Heart left ventricle (tissue), 16 donors: ENCODE measurements at regions not wholly inside any gene's neighbourhood (a gene's known extent, or its start where the extent isn't known, plus 50 kb on each side); places are given as distances from the start of the nearest gene placed in this dataset.

Source experiments
- ATAC-seq, 4 donors: fragments of 200-7000 bp; cut with Tn5 transposase; one replicate each; pipeline ENCODE4 v1.9.1; 2020 to 2022; ENCODE audit warnings: moderate library complexity in 4 of 4, mild to moderate bottlenecking in 3 of 4, moderate number of reproducible peaks in 1 of 4
- DNase-seq, 5 donors: peaks; one replicate each; pipeline ENCODE4 v3.0.0-alpha.2; 2020
- H3K27ac ChIP-seq, 12 donors: fragments of 200-600 bp; sonication (generic) in 4 of 12; one replicate each; pipeline versions ENCODE4 v1.5.0 to v1.8.0; 2016 to 2022; ENCODE audit warnings: mild to moderate bottlenecking in 2 of 12
- H3K27me3 ChIP-seq, 9 donors: fragments of 200-600 bp; sonication (generic) in 2 of 9; one replicate each; pipeline versions ENCODE4 v1.5.1 to v1.8.0; 2016 to 2022; ENCODE audit warnings: mild to moderate bottlenecking in 3 of 9
- H3K36me3 ChIP-seq, 9 donors: fragments of 200-600 bp; sonication (generic) in 2 of 9; one replicate each; pipeline versions ENCODE4 v1.5.0 to v1.8.0; 2018 to 2022; ENCODE audit warnings: mild to moderate bottlenecking in 2 of 9
- H3K4me1 ChIP-seq, 12 donors: fragments of 200-600 bp; sonication (generic) in 4 of 12; one replicate each; pipeline versions ENCODE4 v1.5.0 to v1.8.0; 2016 to 2022; ENCODE audit warnings: mild to moderate bottlenecking in 3 of 12
- H3K4me3 ChIP-seq, 12 donors: fragments of 200-600 bp; sonication (generic) in 4 of 12; one replicate each; pipeline versions ENCODE4 v1.5.0 to v1.8.0; 2017 to 2022; ENCODE audit warnings: mild to moderate bottlenecking in 9 of 12, moderate library complexity in 4 of 12
- H3K9me3 ChIP-seq, 12 donors: fragments of 200-600 bp; sonication (generic) in 4 of 12; one replicate each; pipeline versions ENCODE4 v1.5.0 to v1.8.0; 2016 to 2022; ENCODE audit warnings: mild to moderate bottlenecking in 1 of 12
- CTCF ChIP-seq, 12 donors: fragments of 200-600 bp; sonication (generic) in 4 of 12; IDR thresholded peaks; one replicate each; pipeline versions ENCODE4 v1.5.0 to v1.8.0; 2018 to 2022; ENCODE audit warnings: antibody characterized with exemption in 12 of 12, mild to moderate bottlenecking in 5 of 12
- POLR2A ChIP-seq, 2 donors: fragments of 450-650 bp; IDR thresholded peaks; one replicate each; pipeline ENCODE4 v1.6.1; 2017; ENCODE audit warnings: antibody characterized with exemption in 2 of 2, mild to moderate bottlenecking in 2 of 2, moderate library complexity in 2 of 2
- WGBS, 4 donors: extraction: QIAGEN DNeasy Blood & Tissue Kit in 2 of 4; methylation state at CpG; one replicate each; pipeline versions ENCODE4 v1.1.5 to v1.1.7; 2013 to 2018; 5-methylcytosine and 5-hydroxymethylcytosine counted together
- intact Hi-C, 10 donors: fragments of 100-400 bp; cut with DNase I; formaldehyde crosslinking; loops; one replicate each; pipeline versions ENCODE4 v1.11.1 to v1.14.2; 2022
- donor health status: ischemic (EF 13 %, LVEDD 7.1; RV severe dilation, severe dysfunction).
- donor health status: healthy with polysubstance abuse.
- donor health status: DM: no; HTN: yes; CAD: no.
- donor health status: DM: no; HTN: no; CAD: no.
- donor health status: ischemic (EF 25% LVEDD 6.9; RV normal size, moderate dysfunction).
- donor health status: ischemic (EF 25% LVEDD 5.7; RV mildly dilated, moderate dysfunction).
- donor health status: healthy.
- donor health status: DM: yes; HTN: yes; CAD: no.
- donor health status: ischemic (EF 35%, LVEDD 5.7; RV mildly dilated, moderate dysfunction).
- donor health status: nonischemic (EF 11% LVEDD 7.7; RV severe dilation, severe dysfunction).
- donor health status: DM: yes; HTN: yes; CAD: no.
- donor health status: PGD.
- donor health status: ischemic (EF 29% LVEDD 5.4; RV normal size, mild dysfunction).
- donor health status: nonischemic (EF 23%, LVEDD 6.1; RV moderate dilation, normal function).

- no peak for DNase-seq
- no peaks in the 10 kb centered on the region for H3K27me3 ChIP-seq
- TF ChIP-seq POLR2A (IDR thresholded peaks at IDR 0.05) (no peak), CTCF (IDR thresholded peaks at IDR 0.05) (no peak)
- peaks cover 0 to 4% (median 0%) of the 10 kb centered on the region in 12 donors for H3K4me1 ChIP-seq
- no peaks in the 10 kb centered on the region for H3K9me3 ChIP-seq
- no peak overlapping the region for H3K27ac ChIP-seq
- H3K36me3 ChIP-seq = no peaks in the 10 kb centered on the region
- intact Hi-C loops = no loop called here
- ATAC-seq = no peak
- H3K4me3 ChIP-seq = no peak overlapping the region
Measured at GRCh38 chr4:79213010-79213409, 112.9 kb downstream of the NAA11 start.

GRCh38 chr4:79212311-79212710 lies 113.5 kb downstream of the NAA11 start:
- TF ChIP-seq CTCF (IDR thresholded peaks at IDR 0.05) (no peak), POLR2A (IDR thresholded peaks at IDR 0.05) (no peak)
- no peak overlapping the region for H3K27ac ChIP-seq
- H3K9me3 ChIP-seq = peaks cover 0 to 3% (median 0%) of the 10 kb centered on the region in 12 donors
- DNase-seq (no peak), ATAC-seq (no peak)
- no peaks in the 10 kb centered on the region for H3K27me3 ChIP-seq
- no peaks in the 10 kb centered on the region for H3K36me3 ChIP-seq
- intact Hi-C loops = no loop called here
- 87 to 92% (median 88%) methylated on average over 4 of the region's 4 CpGs for WGBS, 4 donors
- no peak overlapping the region for H3K4me3 ChIP-seq
- peaks cover 0 to 4% (median 0%) of the 10 kb centered on the region in 12 donors for H3K4me1 ChIP-seq

GRCh38 chr4:79211490-79211889 lies 114.4 kb downstream of the NAA11 start:
- TF ChIP-seq POLR2A (IDR thresholded peaks at IDR 0.05) = no peak
- no peak for TF ChIP-seq CTCF (IDR thresholded peaks at IDR 0.05)
- no peak for DNase-seq
- Histone ChIP-seq H3K9me3 (peaks cover 0 to 10% (median 0%) of the 10 kb centered on the region in 12 donors), H3K4me1 (peaks cover 0 to 4% (median 0%) of the 10 kb centered on the region in 12 donors), H3K27me3 (no peaks in the 10 kb centered on the region), H3K36me3 (no peaks in the 10 kb centered on the region), H3K27ac (no peak overlapping the region), H3K4me3 (no peak overlapping the region)
- WGBS, 4 donors = 86 to 94% (median 92%) methylated on average over 3 of the region's 3 CpGs
- intact Hi-C loops = no loop called here
- ATAC-seq = no peak

- Histone ChIP-seq H3K36me3 (no peaks in the 10 kb centered on the region), H3K27me3 (no peaks in the 10 kb centered on the region), H3K27ac (no peak overlapping the region), H3K9me3 (peaks cover 0 to 19% (median 0%) of the 10 kb centered on the region in 12 donors), H3K4me3 (no peak overlapping the region), H3K4me1 (peaks cover 0 to 4% (median 0%) of the 10 kb centered on the region in 12 donors)
- DNase-seq (no peak), ATAC-seq (no peak)
- intact Hi-C loops = no loop called here
- WGBS, 4 donors = 93 to 95% (median 94%) methylated on average over 7 of the region's 7 CpGs
- TF ChIP-seq POLR2A (IDR thresholded peaks at IDR 0.05) = no peak
- TF ChIP-seq CTCF (IDR thresholded peaks at IDR 0.05) = no peak
Measured at GRCh38 chr4:79210636-79211049, 115.2 kb downstream of the NAA11 start.
